HFF-Myc (cell line): ENCODE measurements at regions not wholly inside any gene's neighbourhood (a gene's known extent, or its start where the extent isn't known, plus 50 kb on each side); places are given as distances from the start of the nearest gene placed in this dataset.

Experiments used
- DNase-seq: peaks from one replicate; pipeline ENCODE4 v3.0.0-alpha.2; 2011; ENCODE audit warnings: low read depth; ENCODE audit errors: extremely low read depth
- H3K4me3 ChIP-seq: replicated peaks from 2 replicates; pipeline ENCODE4 v1.5.1; 2011; ENCODE audit warnings: low read depth, mild to moderate bottlenecking, control low read depth, low read length
- TF ChIP-seq, protein P1 (sequence below): IDR thresholded peaks from 2 replicates; pipeline ENCODE4 v1.5.1; 2012; ENCODE audit warnings: mild to moderate bottlenecking, low read depth, low read length, control low read depth; ENCODE audit errors: missing control alignments

DNA sequence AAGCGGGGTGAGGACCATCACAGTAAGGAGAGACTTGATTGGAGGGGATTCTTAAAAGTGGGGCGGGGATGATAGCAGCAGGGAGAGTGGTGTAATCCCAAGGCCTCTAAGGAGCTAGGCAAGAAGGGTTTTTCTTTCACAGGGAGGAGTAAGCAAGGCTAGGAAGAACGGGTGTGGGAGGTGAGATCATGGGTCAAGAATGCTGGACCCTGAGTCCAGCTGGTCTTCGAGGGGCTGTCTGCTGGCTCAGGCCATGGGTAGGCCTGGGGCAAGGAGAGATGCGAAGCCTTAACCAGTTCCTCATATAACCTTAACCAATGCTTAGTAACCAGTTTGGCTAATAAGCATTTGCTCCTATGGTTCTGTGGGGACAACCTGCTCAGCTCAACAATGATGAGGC lies 599.1 kb downstream of the NPHP4 start:
- H3K4me3 ChIP-seq = no peak overlapping the region
- TF ChIP-seq, protein P1, sequence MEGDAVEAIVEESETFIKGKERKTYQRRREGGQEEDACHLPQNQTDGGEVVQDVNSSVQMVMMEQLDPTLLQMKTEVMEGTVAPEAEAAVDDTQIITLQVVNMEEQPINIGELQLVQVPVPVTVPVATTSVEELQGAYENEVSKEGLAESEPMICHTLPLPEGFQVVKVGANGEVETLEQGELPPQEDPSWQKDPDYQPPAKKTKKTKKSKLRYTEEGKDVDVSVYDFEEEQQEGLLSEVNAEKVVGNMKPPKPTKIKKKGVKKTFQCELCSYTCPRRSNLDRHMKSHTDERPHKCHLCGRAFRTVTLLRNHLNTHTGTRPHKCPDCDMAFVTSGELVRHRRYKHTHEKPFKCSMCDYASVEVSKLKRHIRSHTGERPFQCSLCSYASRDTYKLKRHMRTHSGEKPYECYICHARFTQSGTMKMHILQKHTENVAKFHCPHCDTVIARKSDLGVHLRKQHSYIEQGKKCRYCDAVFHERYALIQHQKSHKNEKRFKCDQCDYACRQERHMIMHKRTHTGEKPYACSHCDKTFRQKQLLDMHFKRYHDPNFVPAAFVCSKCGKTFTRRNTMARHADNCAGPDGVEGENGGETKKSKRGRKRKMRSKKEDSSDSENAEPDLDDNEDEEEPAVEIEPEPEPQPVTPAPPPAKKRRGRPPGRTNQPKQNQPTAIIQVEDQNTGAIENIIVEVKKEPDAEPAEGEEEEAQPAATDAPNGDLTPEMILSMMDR = no peak
- DNase-seq = no peak

DNA sequence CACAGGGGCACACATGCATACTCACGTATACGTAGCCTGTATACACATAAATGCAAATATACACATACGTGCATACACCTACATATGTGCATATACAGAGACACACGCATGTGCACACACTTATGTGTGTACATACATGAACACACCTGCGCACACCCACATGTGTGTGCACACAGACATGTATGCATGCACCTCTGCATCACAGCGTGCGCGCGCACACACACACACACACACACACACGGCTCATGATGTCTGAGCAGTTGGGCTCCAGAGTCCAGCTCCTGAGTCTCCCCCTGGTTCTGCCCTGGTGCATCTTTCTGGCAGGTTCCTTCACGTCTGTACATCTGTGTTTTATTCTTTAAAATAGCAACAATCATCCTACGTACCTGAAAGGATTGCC lies 600.5 kb downstream of the NPHP4 start:
- TF ChIP-seq, protein P1 = no peak
- DNase-seq = no peak
- H3K4me3 ChIP-seq = no peak overlapping the region

DNA sequence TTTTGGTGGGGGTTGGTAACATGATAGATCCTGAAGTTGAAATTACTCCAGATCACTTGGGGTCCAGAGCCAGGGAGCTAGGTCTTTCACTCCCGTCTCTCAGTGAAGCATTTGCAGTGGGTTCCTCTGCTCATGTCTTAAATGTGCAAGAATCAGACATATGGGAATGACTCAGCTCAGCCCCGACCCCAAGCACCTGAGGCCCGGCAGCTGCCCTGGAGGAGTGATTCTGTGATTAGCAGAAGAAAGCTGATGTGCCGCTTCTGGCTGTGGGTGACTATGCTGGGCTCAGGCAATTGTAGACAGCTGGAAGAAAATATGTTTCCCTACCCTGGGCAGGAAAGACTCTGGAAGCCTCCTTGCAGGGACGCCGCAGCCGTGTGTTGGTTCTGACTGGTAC lies 601.7 kb downstream of the NPHP4 start:
- no peak overlapping the region for H3K4me3 ChIP-seq
- no peak for DNase-seq

DNA sequence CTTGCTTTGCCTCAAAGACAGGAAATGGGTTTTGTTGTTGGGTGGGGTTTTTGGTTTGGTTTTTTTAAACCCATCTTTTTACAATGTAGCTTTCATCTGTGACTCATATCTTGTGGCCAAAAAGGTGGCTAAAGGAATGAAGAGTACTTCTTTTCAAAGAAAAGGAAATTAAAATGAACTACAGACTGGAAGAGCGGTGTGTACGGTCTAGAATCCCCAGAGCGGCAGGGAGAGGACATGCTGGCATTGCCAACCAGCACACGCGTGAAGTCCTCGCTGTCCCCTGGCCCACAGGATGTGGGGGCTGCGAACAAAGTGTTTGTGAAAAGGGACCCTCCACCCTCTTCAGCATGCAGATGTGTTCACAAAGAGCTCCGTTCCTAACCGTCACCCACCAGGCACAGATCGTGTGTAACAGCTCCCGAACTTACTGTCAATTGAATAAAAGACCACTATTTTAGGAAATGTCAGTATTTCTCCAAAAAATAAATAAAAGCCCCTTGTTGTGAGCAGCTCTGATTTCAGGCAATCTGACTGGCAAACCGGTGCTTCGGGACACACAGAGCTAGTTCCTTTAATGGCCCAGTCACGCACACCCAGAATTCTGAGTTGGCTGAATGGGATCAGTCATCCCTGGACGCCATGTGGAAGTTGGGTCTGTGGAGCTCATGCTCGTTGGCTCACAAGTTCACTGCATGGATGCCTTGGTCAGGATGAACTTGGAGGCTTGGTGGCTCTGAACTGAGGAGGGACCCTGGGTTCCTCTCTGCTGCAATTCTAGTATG lies 602.9 kb downstream of the NPHP4 start:
- TF ChIP-seq, protein P1 = no peak
- DNase-seq = no peak
- H3K4me3 ChIP-seq = no peak overlapping the region

More for the DNA sequence above, 601.7 kb downstream of the NPHP4 start:
- TF ChIP-seq, protein P1 = no peak

DNA sequence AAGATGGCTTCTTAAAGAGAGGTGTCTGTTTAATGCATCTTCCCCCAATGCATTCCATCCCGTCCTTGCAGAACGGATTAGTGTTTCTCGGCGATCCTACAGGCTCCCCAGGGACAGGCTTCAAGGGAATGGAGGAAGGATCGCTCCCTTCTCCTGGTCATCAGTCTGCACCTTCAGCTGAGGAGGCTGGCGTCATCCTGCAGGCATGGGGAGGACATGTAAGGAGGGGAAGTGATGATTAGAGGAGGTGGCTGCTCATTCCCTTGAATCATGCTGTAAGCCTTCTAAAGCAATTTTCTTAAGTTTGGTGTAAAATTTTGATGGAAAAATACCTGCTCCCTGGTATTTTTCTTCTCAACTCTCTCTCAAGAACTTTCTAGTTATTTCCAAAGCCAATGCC lies 603.6 kb downstream of the NPHP4 start:
- TF ChIP-seq, protein P1 = no peak
- DNase-seq = no peak

GRCh38 chr1:5386371-5386770 lies 605.9 kb downstream of the NPHP4 start:
- TF ChIP-seq, protein P1 = no peak
- no peak for DNase-seq
- no peak overlapping the region for H3K4me3 ChIP-seq

More for the DNA sequence above, 603.6 kb downstream of the NPHP4 start:
- H3K4me3 ChIP-seq = no peak overlapping the region
